HTR-8/SVneo (cell line): ENCODE measurements at regions not wholly inside any gene's neighbourhood (a gene's known extent, or its start where the extent isn't known, plus 50 kb on each side); places are given as distances from the start of the nearest gene placed in this dataset.
"Not testable (repeated sequence)": the region's sequence is repeated elsewhere in the genome, so short reads cannot be mapped to it uniquely, and the experiment has no call there.

Experiments used
- DNase-seq: peaks from one replicate; pipeline ENCODE4 v3.0.0; 2011; ENCODE audit warnings: low spot score, mixed read lengths; ENCODE audit not compliant: insufficient read length
- FAIRE-seq: peaks from 2 replicates; lab custom pipeline; 2011; peaks lifted over from hg19 to GRCh38; lab: Jason Lieb, UNC

DNA sequence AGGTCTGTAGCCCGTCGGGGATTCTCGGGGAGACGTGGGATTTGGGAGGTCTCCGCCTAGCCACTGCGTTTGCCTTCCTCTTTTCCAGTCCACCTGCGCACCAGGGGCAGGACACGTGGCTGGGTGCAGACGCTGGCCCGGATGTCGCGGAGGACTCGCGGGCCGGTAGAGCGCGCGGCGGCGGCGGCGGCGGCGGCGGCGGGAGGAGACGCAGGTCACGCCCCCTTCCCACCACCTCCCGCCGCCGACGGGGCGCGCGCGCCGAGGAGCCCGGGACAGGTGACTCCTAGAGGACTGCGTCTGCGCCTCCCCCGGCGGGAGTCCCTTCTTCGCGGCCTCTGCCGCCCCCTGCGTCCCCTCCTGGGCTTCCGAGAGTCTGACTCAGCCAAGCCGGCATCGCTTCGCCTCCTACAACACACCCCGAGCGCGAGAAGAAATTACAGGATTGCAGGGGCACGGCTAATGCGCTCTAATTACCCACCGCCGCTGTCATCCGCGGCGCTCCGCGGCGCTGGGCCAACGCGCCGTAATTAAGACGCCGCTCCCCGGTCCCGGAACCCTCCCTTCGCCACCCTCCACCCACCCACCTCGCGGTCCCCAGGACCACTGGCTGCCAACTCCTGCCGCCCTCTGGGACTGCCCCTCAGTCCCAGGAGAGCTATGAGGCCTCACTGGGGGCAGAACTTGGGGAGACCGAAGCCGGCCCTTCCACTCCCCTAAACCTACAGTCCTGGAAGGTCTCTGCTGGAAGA, 124.5 kb downstream of the MRPL14 start:
- FAIRE-seq (no peak), DNase-seq (peak; percentile 60)

DNA sequence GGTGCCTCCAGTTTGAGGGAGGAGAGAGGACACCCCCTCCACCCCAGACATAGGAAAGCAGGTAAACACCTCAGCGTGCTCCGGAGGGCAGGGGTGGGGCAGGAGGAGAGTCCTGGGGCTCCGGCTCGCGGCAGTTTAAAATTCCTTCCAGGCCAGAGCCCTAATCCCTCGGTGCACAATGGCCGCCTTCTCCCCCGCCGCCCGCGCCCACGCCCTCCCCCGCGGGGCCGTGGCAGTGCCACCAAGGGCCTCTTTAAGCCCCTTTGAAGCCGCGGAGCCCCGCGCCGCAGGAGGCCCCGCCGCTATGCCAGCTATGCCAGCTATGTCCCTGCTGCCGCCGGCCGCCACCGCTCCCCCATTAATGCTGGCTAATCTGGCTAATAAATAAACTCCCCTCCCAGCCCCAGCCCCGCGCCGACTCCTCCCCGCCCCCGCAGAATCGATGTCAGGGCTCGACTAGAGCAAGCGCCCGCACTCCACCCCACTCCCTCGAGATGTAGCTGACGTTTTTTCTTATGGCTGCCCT, 125.1 kb downstream of the MRPL14 start:
- no peak for FAIRE-seq

GRCh38 chr6:44001318-44002066, 125.8 kb downstream of the MRPL14 start:
- no peak for DNase-seq
- FAIRE-seq, result no peak

More for the DNA sequence above, 125.1 kb downstream of the MRPL14 start:
- DNase-seq, result no peak

GRCh38 chr6:44000164-44000842, 126.9 kb downstream of the MRPL14 start:
- DNase-seq, result no peak

GRCh38 chr6:43999628-44000027, 127.6 kb downstream of the MRPL14 start:
- FAIRE-seq, result no peak

More at GRCh38 chr6:44000164-44000842, 126.9 kb downstream of the MRPL14 start:
- no peak for FAIRE-seq

GRCh38 chr6:43998592-43999243, 128.5 kb downstream of the MRPL14 start:
- DNase-seq, result not testable (repeated sequence)

More at GRCh38 chr6:43999628-44000027, 127.6 kb downstream of the MRPL14 start:
- no peak for DNase-seq

GRCh38 chr6:43997990-43998585, 129.2 kb downstream of the MRPL14 start:
- FAIRE-seq, DNase-seq: not testable (repeated sequence)

More at GRCh38 chr6:43998592-43999243, 128.5 kb downstream of the MRPL14 start:
- FAIRE-seq, result not testable (repeated sequence)

DNA sequence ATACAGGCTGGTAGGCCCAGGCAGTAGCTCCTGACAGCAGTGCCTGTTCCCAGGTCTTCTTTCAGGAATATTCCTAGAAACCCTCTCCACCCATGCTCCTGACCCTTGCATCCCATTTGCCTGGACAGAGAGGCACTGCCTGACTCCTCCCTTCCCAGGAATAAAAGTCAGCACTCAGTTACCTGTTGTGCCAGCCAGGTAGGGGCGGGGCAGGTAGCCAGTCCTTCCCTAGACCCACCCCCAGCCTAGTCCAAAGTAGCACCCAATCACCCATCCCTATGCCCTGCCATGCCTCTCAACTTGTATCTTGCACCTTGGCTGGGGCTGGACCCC, 129.9 kb downstream of the MRPL14 start:
- DNase-seq (no peak), FAIRE-seq (no peak)

DNA sequence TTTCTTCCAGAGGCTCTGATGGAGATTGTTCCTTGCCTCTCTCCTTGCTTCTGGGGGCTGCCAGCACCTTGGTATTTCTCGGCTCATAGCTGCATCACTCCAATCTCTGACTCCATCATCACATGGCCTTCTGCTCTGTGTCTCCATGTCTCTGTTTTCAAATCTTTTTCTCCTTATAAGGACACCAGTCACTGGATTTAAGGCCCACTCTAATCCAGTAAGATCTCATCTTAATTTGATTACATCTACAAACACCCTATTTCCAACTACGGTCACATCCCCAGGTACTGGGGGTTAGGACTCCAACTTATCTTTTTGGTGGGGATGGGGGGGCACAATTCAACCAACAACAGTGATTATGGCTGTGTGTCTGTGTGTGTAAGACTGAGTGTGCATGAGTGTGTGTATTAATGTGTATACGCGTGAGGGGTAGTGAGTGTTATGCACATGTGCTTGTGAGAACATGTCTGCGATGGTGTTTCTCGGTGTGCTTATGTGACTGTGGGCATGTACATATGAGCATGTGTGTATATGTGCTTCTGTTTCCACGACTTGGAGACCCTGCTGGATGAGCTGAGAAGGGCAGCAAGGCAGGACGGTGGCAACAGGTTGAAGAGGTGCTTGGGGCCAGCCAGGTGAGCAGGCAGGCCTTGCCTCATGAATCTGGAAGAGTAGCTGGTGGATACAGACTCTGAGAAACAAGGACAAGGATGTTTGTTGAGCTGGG, 130.5 kb downstream of the MRPL14 start:
- DNase-seq, result no peak
- no peak for FAIRE-seq

GRCh38 chr6:43995137-43995536, 132.1 kb downstream of the MRPL14 start:
- FAIRE-seq, result no peak
- no peak for DNase-seq

DNA sequence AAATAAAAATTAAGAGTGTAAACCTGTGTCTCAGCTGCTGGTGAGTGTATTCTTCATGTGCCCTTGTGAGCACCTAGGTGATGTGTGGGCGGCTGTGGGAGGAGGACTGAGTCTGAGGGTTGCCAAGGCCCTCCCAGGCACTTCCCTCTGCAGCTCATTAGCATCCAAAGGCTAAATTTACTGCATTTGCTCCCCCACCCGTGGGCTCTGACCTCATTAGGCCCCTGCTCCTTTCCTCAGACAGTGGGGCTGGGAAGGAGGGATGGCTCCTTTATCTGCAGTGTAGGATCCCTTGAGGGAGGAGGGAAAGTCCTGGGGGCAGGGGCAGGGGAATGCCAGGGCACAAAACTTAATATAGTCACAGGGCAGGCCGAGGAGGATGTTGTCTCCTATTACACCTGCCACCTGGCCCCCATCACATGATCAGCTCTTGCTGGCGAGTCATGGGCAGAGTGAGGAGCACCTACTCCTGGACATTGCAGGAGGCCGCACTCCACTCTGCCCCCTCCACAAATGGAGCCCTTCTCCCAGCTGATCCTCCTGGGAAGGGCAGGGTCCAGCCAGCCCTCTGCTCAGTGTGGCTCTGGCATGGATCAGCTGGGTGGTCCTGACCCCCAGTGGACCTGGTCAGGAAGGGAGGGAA, 133.2 kb downstream of the MRPL14 start:
- FAIRE-seq, result no peak

DNA sequence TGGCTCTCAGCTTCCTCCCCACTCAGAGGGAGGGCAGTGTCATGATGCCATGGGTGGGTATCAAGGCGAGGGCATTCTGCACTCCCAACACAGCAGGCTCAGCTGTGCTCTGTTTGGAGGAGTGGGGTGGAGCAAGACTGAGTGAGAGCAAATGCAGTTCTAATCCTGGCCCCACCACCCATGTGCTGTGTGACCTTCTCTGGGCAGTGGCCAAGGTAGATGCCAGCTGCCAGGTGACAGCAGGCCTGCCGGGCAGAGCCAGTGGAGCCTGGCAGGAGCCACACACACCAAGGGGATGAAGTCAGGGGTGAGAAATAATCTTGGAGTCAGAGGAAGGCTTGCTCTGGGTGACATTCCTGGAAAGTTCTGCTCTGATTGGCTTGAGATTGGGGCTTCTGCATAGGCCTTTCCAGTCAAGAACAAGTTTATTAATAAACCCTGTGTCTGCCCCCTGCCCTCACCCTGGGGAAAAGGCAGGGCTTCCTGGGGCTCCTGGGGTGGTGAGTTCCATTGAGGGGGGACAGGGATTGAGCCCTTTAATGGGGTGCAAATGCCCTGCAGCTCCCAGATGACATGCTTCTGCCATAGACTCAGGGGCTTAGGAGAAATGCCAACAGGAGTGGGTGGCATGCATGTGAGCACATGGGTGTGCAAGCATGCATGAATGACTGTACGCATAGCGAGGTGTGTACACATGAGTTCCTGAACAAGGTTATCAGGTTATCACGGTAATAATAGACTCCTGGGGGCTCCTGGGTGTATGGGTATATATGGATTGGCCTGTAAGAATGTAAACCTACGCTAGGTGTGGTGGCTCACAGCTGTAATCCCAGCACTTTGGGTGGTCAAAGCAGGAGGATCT, 134.2 kb downstream of the MRPL14 start:
- DNase-seq (no peak), FAIRE-seq (no peak)

More for the DNA sequence above, 133.2 kb downstream of the MRPL14 start:
- DNase-seq, result no peak

DNA sequence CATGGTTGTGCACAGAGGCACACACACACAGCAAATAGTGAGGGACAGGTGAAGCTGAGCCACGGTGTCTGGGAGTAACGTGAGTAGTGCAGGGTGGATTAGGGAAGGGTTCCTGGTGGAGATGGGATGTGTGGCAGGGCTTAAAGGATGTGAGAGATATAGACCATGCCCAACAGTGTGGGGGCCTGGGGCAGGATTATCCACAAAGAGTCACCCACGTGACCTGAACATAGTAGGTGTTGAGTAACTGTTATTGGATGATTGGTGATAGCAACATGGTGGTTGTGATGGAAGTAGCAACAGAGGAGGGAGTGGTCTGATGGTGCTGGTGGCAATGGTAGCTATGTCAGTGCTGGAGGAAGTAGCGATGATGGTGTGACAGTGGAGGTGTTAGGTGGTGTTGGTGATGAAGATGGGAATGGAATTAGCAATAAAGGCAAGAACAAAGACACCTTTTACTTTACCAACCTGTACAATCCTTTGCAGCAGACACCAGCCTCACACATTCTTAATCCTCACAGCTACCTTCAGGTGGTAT, 135.1 kb downstream of the MRPL14 start:
- FAIRE-seq (no peak), DNase-seq (no peak)

GRCh38 chr6:43990627-43991619, 136.3 kb downstream of the MRPL14 start:
- FAIRE-seq (no peak), DNase-seq (no peak)

DNA sequence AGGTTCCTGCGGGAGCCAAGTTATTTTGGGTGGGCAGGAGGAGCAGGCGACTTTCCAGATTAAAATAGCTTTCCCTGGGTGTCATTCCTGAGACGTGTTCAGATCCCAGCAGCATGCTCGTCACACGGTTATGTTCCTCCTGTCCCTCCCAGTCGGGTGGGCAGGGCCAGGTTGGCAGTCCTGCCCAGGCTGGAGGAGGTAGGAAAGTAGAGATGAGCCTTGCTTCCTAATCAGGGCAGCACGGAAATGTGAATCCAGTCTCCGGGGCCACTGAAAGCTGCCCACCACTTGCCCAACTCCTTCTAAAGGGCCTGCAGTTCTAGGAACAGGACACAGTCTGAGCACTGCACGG, 137.0 kb downstream of the MRPL14 start:
- DNase-seq (no peak), FAIRE-seq (no peak)

DNA sequence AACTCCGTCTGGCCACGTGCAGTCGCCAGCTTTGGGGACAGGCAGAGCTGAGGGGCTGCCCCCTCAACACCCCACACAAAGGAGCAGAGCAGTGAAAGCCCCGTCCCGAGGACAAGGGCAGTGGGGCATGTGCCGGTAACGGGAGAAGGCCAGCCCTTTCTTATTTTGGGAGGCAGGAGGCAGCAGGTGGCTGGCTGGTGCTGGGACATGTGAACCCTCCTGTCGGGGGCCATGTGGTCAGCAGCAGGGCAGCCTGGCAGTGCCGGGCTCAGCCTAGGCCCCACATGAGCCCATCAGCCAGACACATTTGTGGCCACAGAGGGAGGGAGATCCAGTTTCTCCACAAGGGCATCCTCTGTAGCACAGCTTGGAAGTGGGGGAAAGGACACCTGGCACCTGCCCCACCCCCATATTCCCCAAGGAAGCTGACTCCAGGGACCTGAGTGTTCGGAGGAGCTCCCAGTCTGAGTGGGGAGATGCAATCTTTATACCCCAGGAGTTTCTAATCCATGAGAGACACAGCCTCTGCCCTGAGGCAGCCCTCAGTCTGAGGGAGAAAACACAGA, 137.6 kb downstream of the MRPL14 start:
- FAIRE-seq (no peak), DNase-seq (no peak)
